Adrenal gland (tissue), 9 donors: ENCODE measurements at regions not wholly inside any gene's neighbourhood (a gene's known extent, or its start where the extent isn't known, plus 50 kb on each side); places are given as distances from the start of the nearest gene placed in this dataset.

Source experiments
- DNase-seq, 7 donors: peaks; one replicate each; pipeline ENCODE4 v3.0.0-alpha.2; 2019 to 2020
- H3K27ac ChIP-seq, 5 donors: fragments of 200-600 bp; sonication (generic) in 4 of 5; 1 replicate in 3 of 5; 2 replicates in 2 of 5; pipeline versions ENCODE4 v1.5.1 to v1.8.0; 2016 to 2020; ENCODE audit warnings: mild to moderate bottlenecking in 1 of 5
- H3K27me3 ChIP-seq: fragments of 200-600 bp; 2 replicates; pipeline ENCODE4 v1.8.0; 2021
- H3K36me3 ChIP-seq, 2 donors: fragments of 200-600 bp; replicated peaks in 1 of 2; 1 replicate in 1 of 2; 2 replicates in 1 of 2; pipeline versions ENCODE4 v1.5.1 to v1.8.0; 2018 to 2022
- H3K4me1 ChIP-seq, 2 donors: fragments of 200-600 bp; replicated peaks in 1 of 2; 1 replicate in 1 of 2; 2 replicates in 1 of 2; pipeline versions ENCODE4 v1.5.1 to v1.8.0; 2018 to 2021
- H3K4me3 ChIP-seq, 4 donors: fragments of 200-600 bp; sonication (generic) in 3 of 4; one replicate each; pipeline ENCODE4 v1.5.1; 2016 to 2018
- H3K9me3 ChIP-seq, 3 donors: fragments of 200-600 bp; sonication (generic) in 1 of 3; replicated peaks in 1 of 3; 1 replicate in 2 of 3; 2 replicates in 1 of 3; pipeline versions ENCODE4 v1.5.1 to v1.8.0; 2016 to 2021
- POLR2A ChIP-seq, 2 donors: fragments of 450-650 bp; IDR thresholded peaks; one replicate each; pipeline ENCODE4 v1.6.1; 2017; ENCODE audit warnings: antibody characterized with exemption in 2 of 2, mild to moderate bottlenecking in 2 of 2, moderate library complexity in 1 of 2
- WGBS, 4 donors: extraction: QIAGEN DNeasy Blood & Tissue Kit in 2 of 4; methylation state at CpG; one replicate each; pipeline versions ENCODE4 v1.1.5 to v1.1.7; 2013 to 2017; 5-methylcytosine and 5-hydroxymethylcytosine counted together
- intact Hi-C, 2 donors: fragments of 100-400 bp; cut with DNase I; formaldehyde crosslinking; loops; one replicate each; pipeline versions ENCODE4 v1.14.1 to v1.15.0; 2022 to 2023
- TF ChIP-seq, protein P1 (sequence below), 6 experiments: fragments of 450-650 bp in 4 of 6; fragments of 200-600 bp in 2 of 6; sonication (generic) in 1 of 6; IDR thresholded peaks; 1 replicate in 5 of 6; 2 replicates in 1 of 6; pipeline versions ENCODE4 v1.5.1 to v1.8.0; 2016 to 2021; ENCODE audit warnings: antibody characterized with exemption in 6 of 6, mild to moderate bottlenecking in 2 of 6, moderate library complexity in 1 of 6
- donor health status: healthy with polysubstance abuse.
- donor health status: Bipolar disorder and iron deficiency.
- donor health status: DM: yes; HTN: yes; CAD: no.
- donor health status: DM: no; HTN: no; CAD: no.
- donor health status: DM: no; HTN: no; CAD: no.

DNA sequence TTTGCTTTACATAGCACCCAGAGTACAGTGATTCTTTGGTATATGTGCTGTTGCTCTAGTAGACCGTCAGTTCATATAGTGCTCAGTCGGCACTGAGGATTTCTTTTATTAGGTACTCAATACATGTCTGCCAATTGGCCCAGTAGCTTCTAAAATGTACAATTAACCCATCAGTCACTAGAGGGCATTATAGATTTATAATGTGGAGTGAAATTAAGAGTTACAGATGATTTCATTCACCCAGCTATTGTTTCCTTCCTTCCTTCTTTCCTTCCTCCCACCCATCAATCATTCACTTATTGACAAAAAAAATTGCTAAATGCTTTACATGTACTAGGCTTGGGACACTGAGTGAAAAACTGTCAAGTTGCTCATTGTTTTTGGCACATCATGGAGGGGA lies 263.6 kb upstream of the USP24 start:
- H3K4me1 ChIP-seq = no peaks in the 10 kb centered on the region
- TF ChIP-seq, protein P1, sequence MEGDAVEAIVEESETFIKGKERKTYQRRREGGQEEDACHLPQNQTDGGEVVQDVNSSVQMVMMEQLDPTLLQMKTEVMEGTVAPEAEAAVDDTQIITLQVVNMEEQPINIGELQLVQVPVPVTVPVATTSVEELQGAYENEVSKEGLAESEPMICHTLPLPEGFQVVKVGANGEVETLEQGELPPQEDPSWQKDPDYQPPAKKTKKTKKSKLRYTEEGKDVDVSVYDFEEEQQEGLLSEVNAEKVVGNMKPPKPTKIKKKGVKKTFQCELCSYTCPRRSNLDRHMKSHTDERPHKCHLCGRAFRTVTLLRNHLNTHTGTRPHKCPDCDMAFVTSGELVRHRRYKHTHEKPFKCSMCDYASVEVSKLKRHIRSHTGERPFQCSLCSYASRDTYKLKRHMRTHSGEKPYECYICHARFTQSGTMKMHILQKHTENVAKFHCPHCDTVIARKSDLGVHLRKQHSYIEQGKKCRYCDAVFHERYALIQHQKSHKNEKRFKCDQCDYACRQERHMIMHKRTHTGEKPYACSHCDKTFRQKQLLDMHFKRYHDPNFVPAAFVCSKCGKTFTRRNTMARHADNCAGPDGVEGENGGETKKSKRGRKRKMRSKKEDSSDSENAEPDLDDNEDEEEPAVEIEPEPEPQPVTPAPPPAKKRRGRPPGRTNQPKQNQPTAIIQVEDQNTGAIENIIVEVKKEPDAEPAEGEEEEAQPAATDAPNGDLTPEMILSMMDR (IDR thresholded peaks at IDR 0.05) = peak in 2 of 6 experiments; percentile 14 to 15
- no peak for TF ChIP-seq POLR2A (IDR thresholded peaks at IDR 0.05)
- H3K27me3 ChIP-seq = no peaks in the 10 kb centered on the region
- DNase-seq = no peak
- H3K27ac ChIP-seq = no peak overlapping the region
- H3K36me3 ChIP-seq = no peaks in the 10 kb centered on the region
- intact Hi-C loops = no loop called here
- no peak overlapping the region for H3K4me3 ChIP-seq
- 70 to 87% (median 71%) methylated on average over 2 of the region's 2 CpGs for WGBS, 4 donors
- H3K9me3 ChIP-seq = no peaks in the 10 kb centered on the region

DNA sequence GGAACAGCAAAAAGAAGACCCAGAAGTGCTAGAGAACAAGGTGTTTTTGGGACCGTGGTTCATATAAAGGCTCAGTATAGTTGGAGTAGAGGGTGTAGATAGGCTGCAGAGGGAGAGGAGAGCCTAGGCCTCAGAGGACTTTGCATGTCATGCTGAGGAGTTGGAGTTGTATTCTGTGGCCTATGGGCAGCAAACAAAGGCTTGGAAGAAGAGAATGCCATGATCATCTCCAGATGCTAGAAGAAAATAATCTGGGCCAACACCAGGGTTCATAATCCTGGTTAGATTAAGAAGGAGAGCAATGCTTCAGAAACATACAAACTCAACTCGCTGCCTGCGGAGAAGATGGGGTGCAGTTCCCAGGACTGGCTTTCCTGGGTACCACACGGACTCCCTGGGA lies 262.8 kb upstream of the USP24 start:
- Histone ChIP-seq H3K27ac (no peak overlapping the region), H3K36me3 (no peaks in the 10 kb centered on the region), H3K4me1 (no peaks in the 10 kb centered on the region), H3K4me3 (no peak overlapping the region), H3K9me3 (no peaks in the 10 kb centered on the region), H3K27me3 (no peaks in the 10 kb centered on the region)
- TF ChIP-seq, protein P1 (IDR thresholded peaks at IDR 0.05) = no peak
- TF ChIP-seq POLR2A (IDR thresholded peaks at IDR 0.05) = no peak
- WGBS, 4 donors = 84 to 95% (median 88%) methylated on average over 4 of the region's 4 CpGs
- DNase-seq = no peak
- intact Hi-C loops = no loop called here

DNA sequence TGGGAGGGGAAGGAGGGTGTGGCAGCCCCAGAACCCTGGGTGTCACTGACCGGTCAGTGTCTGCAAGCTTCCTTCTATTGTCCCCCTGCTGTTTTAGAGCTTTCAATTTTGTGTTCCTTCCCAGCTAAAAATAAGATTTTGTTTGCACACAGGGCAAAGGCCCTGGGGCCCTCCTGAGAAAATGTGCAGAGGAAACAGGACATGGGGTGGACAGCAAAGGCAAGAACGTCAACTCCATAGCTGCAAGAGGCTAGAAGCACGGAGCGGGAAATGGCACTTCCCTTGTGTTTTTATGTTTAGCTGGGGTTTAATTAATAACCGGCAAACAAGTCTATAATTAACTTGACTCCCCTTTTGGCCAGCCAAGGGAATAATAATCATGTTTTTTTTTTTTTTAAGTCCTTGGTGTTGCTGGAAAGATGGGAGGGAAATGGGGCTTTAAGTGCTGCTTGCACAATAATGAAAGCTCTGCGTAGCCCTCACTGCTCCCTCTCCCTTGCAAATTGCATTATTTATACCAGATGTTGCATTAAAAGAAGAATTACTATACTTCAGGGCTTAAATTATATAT lies 261.4 kb upstream of the USP24 start:
- Histone ChIP-seq H3K27me3 (no peaks in the 10 kb centered on the region), H3K36me3 (no peaks in the 10 kb centered on the region), H3K4me3 (no peak overlapping the region), H3K27ac (no peak overlapping the region), H3K9me3 (no peaks in the 10 kb centered on the region), H3K4me1 (no peaks in the 10 kb centered on the region)
- 64 to 72% (median 67%) methylated on average over 6 of the region's 6 CpGs for WGBS, 4 donors
- TF ChIP-seq, protein P1 (IDR thresholded peaks at IDR 0.05) = no peak
- TF ChIP-seq POLR2A (IDR thresholded peaks at IDR 0.05) = no peak
- peak in 3 of 7 donors; percentile 19 to 63 (median 35) for DNase-seq
- intact Hi-C loops = no loop called here

DNA sequence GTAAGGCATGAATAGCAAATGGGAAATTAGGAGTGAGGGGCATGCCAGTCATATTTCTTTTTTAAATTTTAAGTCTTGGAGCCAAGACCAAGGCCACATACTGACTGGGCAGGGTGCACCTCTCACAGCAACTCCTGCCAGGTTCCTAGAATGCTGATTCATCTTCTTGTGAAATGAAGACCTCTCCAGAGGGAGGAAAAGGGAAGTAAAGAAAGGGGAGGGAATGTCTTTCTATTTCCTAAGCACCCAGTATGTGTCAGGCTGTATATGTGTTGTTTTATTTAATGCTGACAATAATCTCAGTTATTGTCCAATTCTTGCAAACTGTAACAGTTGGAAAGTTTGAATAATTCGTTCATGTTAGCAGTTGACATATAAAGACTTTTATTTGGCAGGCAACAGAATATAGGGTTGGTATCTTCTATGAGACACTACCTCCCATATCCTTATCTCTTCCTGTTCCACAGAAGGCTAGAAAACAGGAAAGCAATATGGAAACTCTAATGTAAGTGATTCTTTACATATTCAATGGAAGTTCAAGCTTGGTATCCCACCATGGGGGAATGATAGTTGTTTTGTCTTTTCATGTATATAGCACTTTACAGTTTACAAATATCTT lies 259.1 kb upstream of the USP24 start:
- no peaks in the 10 kb centered on the region for H3K27me3 ChIP-seq
- intact Hi-C loops = no loop called here
- H3K4me1 ChIP-seq = no peaks in the 10 kb centered on the region
- H3K36me3 ChIP-seq = no peaks in the 10 kb centered on the region
- WGBS, 4 donors = 43 to 68% (median 56%) methylated on average over 1 of the region's 1 CpG
- H3K4me3 ChIP-seq = no peak overlapping the region
- no peak overlapping the region for H3K27ac ChIP-seq
- peak in 1 of 7 donors; percentile 20 for DNase-seq
- H3K9me3 ChIP-seq = no peaks in the 10 kb centered on the region
- TF ChIP-seq, protein P1 (IDR thresholded peaks at IDR 0.05) = no peak
- no peak for TF ChIP-seq POLR2A (IDR thresholded peaks at IDR 0.05)
